HEK293 (cell line): ENCODE measurements at regions not wholly inside any gene's neighbourhood (a gene's known extent, or its start where the extent isn't known, plus 50 kb on each side); places are given as distances from the start of the nearest gene placed in this dataset.

Experiments used
- ATF2 ChIP-seq: fragments of 450-650 bp; formaldehyde crosslinking; IDR thresholded peaks from 2 replicates; pipeline ENCODE4 v1.5.1; 2016; ENCODE audit warnings: missing biosample characterization, missing genetic modification characterization, low read depth
- SP2 ChIP-seq: fragments of 450-650 bp; formaldehyde crosslinking; IDR thresholded peaks from 2 replicates; pipeline ENCODE4 v1.5.1; 2016; ENCODE audit warnings: missing biosample characterization, missing genetic modification characterization
- YY1 ChIP-seq: fragments of 450-650 bp; formaldehyde crosslinking; IDR thresholded peaks from 2 replicates; pipeline ENCODE4 v1.5.1; 2018; ENCODE audit warnings: missing biosample characterization, missing genetic modification characterization
- ZFP41 ChIP-seq: fragments of 450-650 bp; formaldehyde crosslinking; IDR thresholded peaks from 2 replicates; pipeline ENCODE4 v1.5.1; 2016; ENCODE audit warnings: missing biosample characterization, missing genetic modification characterization, borderline replicate concordance
- ZNF133 ChIP-seq: fragments of 450-650 bp; formaldehyde crosslinking; IDR thresholded peaks from 2 replicates; pipeline ENCODE4 v1.5.1; 2016; ENCODE audit warnings: missing biosample characterization, missing genetic modification characterization
- ZNF174 ChIP-seq: fragments of 450-650 bp; formaldehyde crosslinking; IDR thresholded peaks from 2 replicates; pipeline ENCODE4 v1.5.0; 2017; ENCODE audit warnings: missing biosample characterization, mild to moderate bottlenecking, missing genetic modification characterization
- ZNF274 ChIP-seq, 2 experiments: fragments of 200-500 bp in 1 of 2; fragments of 450-650 bp in 1 of 2; sonication (Bioruptor generic) in 1 of 2; formaldehyde crosslinking in 1 of 2; IDR thresholded peaks; 2 replicates each; pipeline versions ENCODE4 v1.5.1 to v1.6.1; 2014 to 2016; ENCODE audit warnings: borderline replicate concordance in 1 of 2, inconsistent platforms in 1 of 2, low read length in 1 of 2, missing biosample characterization in 1 of 2, missing genetic modification characterization in 1 of 2
- ZNF510 ChIP-seq: fragments of 450-650 bp; formaldehyde crosslinking; IDR thresholded peaks from 2 replicates; pipeline ENCODE4 v1.5.1; 2018; ENCODE audit warnings: mild to moderate bottlenecking, missing genetic modification characterization, missing biosample characterization; ENCODE audit not compliant: insufficient replicate concordance
- ZNF560 ChIP-seq: fragments of 450-650 bp; formaldehyde crosslinking; IDR thresholded peaks from 2 replicates; pipeline ENCODE4 v1.5.1; 2017; ENCODE audit warnings: missing biosample characterization, missing genetic modification characterization, borderline replicate concordance
- ZNF624 ChIP-seq: fragments of 450-650 bp; formaldehyde crosslinking; IDR thresholded peaks from 2 replicates; pipeline ENCODE4 v1.5.1; 2017; ENCODE audit warnings: missing biosample characterization, missing genetic modification characterization
- TF ChIP-seq, protein P1 (sequence below): fragments of 450-650 bp; formaldehyde crosslinking; IDR thresholded peaks from 2 replicates; pipeline ENCODE4 v1.5.1; 2016; ENCODE audit warnings: missing biosample characterization, missing genetic modification characterization

- TF ChIP-seq ZNF274 (IDR thresholded peaks at IDR 0.05; ENCODE audit: low read length) (no peak), ZNF274 (tag by site-specific recombination; IDR thresholded peaks at IDR 0.05; ENCODE audit: borderline replicate concordance) (no peak), YY1 (tag by site-specific recombination) (no peak), SP2 (tag by site-specific recombination) (no peak), ZFP41 (no peak), ZNF510 (tag by site-specific recombination) (no peak), ATF2 (tag by site-specific recombination) (no peak), ZNF560 (tag by site-specific recombination) (no peak), ZNF133 (tag by site-specific recombination) (no peak), ZNF174 (tag by site-specific recombination) (no peak), ZNF624 (tag by site-specific recombination) (no peak)
- TF ChIP-seq, protein P1, sequence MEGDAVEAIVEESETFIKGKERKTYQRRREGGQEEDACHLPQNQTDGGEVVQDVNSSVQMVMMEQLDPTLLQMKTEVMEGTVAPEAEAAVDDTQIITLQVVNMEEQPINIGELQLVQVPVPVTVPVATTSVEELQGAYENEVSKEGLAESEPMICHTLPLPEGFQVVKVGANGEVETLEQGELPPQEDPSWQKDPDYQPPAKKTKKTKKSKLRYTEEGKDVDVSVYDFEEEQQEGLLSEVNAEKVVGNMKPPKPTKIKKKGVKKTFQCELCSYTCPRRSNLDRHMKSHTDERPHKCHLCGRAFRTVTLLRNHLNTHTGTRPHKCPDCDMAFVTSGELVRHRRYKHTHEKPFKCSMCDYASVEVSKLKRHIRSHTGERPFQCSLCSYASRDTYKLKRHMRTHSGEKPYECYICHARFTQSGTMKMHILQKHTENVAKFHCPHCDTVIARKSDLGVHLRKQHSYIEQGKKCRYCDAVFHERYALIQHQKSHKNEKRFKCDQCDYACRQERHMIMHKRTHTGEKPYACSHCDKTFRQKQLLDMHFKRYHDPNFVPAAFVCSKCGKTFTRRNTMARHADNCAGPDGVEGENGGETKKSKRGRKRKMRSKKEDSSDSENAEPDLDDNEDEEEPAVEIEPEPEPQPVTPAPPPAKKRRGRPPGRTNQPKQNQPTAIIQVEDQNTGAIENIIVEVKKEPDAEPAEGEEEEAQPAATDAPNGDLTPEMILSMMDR = no peak
Measured at GRCh38 chr6:145076115-145076841, 659.0 kb downstream of the EPM2A start.
